ENCODE measurements at regions not wholly inside any gene's neighbourhood (a gene's known extent, or its start where the extent isn't known, plus 50 kb on each side); places are given as distances from the start of the nearest gene placed in this dataset.

GRCh38 chr9:28671000-28671399, 1097.7 kb upstream of the C9orf72 start:
- ATAC-seq: no peak

GRCh38 chr9:28678097-28678496, 1104.8 kb upstream of the C9orf72 start:
- DNase-seq (no peak), ATAC-seq (no peak)
- Histone ChIP-seq H3K4me3 (no peak overlapping the region), H3K27ac (no peak overlapping the region), H3K9me3 (no peaks in the 10 kb centered on the region), H3K4me1 (no peaks in the 10 kb centered on the region), H3K27me3 (no peaks in the 10 kb centered on the region), H3K36me3 (no peaks in the 10 kb centered on the region)
- intact Hi-C loops (cut with DNase I): no loop called here
- TF ChIP-seq CTCF (IDR thresholded peaks at IDR 0.05): no peak

More at GRCh38 chr9:28671000-28671399, 1097.7 kb upstream of the C9orf72 start:
- Histone ChIP-seq H3K27me3 (no peaks in the 10 kb centered on the region), H3K9me3 (no peaks in the 10 kb centered on the region), H3K4me3 (no peak overlapping the region), H3K27ac (no peak overlapping the region), H3K4me1 (no peaks in the 10 kb centered on the region), H3K36me3 (no peaks in the 10 kb centered on the region)
- no peak for DNase-seq
- no peak for TF ChIP-seq CTCF (IDR thresholded peaks at IDR 0.05)
- intact Hi-C loops (cut with DNase I): no loop called here

- no peak overlapping the region for H3K4me3 ChIP-seq
- ATAC-seq (no peak), DNase-seq (no peak)
- TF ChIP-seq CTCF (IDR thresholded peaks at IDR 0.05): no peak
- H3K4me1 ChIP-seq: no peaks in the 10 kb centered on the region
- no peak overlapping the region for H3K27ac ChIP-seq
- H3K9me3 ChIP-seq: peaks cover 0 to 5% of the 10 kb centered on the region in 2 donors
- intact Hi-C loops (cut with DNase I): no loop called here
- no peaks in the 10 kb centered on the region for H3K27me3 ChIP-seq
- H3K36me3 ChIP-seq: no peaks in the 10 kb centered on the region
These were observed 1114.9 kb upstream of the C9orf72 start for GRCh38 chr9:28688172-28688571.

GRCh38 chr9:28692012-28692411, 1118.7 kb upstream of the C9orf72 start:
- intact Hi-C loops (cut with DNase I): no loop called here
- DNase-seq (no peak), ATAC-seq (no peak)
- Histone ChIP-seq H3K9me3 (peaks cover 0 to 5% of the 10 kb centered on the region in 2 donors), H3K27me3 (no peaks in the 10 kb centered on the region), H3K36me3 (no peaks in the 10 kb centered on the region), H3K4me1 (no peaks in the 10 kb centered on the region), H3K4me3 (no peak overlapping the region), H3K27ac (no peak overlapping the region)
- no peak for TF ChIP-seq CTCF (IDR thresholded peaks at IDR 0.05)

- ATAC-seq (no peak), DNase-seq (no peak)
- Histone ChIP-seq H3K27ac (no peak overlapping the region), H3K27me3 (no peaks in the 10 kb centered on the region), H3K9me3 (peaks cover 0 to 39% of the 10 kb centered on the region in 2 donors), H3K4me3 (no peak overlapping the region), H3K36me3 (no peaks in the 10 kb centered on the region), H3K4me1 (no peaks in the 10 kb centered on the region)
- TF ChIP-seq CTCF (IDR thresholded peaks at IDR 0.05): no peak
- intact Hi-C loops (cut with DNase I): no loop called here
These were observed 1123.7 kb upstream of the C9orf72 start for GRCh38 chr9:28696960-28697359.
